HG02642 (cell line): ENCODE measurements at regions not wholly inside any gene's neighbourhood (a gene's known extent, or its start where the extent isn't known, plus 50 kb on each side); places are given as distances from the start of the nearest gene placed in this dataset.

ENCODE experiments used
- ATAC-seq: cut with Tn5 transposase; IDR thresholded peaks from one replicate; pipeline ENCODE4 v1.9.1; 2021; ENCODE audit warnings: mild to moderate bottlenecking; ENCODE audit not compliant: unreplicated experiment, poor library complexity

DNA sequence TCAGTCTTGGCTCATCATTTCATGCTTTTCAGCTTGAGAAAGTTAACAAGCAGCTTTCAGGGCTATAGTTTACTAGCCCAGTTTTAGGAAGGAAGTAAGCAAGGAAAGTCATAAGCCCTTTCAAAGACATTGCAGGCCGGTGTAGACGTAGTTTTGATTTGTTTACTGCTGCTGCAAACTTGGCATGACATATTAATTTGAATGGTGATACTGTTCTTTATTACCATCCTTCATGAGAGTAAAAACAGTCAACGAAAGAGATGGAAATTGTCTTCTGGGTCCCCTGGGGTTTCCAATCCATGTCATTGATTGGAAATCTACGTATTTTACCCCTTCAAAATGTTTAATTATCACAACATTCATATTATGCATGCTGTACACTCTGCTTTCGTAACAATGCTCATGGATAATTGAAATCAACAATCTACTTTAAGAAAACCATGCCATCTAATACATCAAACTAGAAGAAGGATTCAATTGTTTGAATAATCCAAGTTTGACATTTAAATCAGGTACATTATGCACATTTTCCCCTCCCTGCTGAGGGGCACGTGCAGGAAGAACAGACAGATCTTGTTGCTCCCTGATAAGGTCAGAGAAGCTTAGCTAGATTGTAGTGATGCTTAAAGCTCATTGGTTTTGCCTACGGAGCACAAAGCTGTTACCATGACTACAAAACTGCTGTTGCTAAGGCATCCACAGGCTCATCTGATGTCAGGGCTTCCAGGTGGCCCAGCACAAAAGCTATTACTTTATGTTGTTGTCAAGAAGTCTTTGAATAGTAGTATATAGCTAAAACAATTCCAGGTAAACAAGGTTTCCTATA, 139.9 kb upstream of the PRLR start:
- no peak for ATAC-seq

DNA sequence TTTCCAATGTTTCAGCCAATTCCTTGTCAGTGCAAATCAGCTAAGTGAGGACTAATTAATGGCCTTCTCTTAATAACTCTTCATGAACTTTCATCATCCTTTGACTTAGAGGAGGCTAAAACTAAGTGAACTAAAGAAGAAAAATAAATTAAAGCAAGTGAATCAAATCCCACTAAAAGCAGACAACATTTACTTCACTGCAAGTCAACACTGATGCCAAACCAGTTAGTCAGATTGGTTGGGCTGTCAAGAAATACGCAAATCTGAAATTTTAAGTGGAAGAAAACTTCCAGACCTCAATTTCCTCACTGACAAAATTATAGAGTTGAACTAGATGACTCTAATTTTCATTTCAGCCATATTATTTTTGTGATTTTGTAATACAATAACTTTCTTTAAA, 137.2 kb upstream of the PRLR start:
- no peak for ATAC-seq

DNA sequence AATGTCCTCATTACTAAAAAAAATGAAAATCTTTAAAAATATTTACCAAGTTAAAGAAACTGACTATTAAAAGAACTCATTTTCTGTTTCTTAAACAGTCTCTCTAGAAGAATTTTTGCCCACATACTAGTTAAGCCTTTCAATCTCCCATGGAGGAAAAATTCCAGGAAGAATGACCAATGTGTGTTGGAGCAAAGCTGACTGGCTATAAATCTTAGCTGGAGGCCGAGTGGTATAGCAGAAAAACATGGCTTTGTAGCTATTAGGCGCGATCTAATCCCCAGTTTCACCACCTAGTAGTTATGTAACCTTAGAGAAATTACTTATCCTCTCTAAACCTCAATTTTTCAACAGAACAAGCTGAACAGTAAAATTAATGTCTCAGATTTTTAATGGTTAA, 135.5 kb upstream of the PRLR start:
- ATAC-seq: no peak

DNA sequence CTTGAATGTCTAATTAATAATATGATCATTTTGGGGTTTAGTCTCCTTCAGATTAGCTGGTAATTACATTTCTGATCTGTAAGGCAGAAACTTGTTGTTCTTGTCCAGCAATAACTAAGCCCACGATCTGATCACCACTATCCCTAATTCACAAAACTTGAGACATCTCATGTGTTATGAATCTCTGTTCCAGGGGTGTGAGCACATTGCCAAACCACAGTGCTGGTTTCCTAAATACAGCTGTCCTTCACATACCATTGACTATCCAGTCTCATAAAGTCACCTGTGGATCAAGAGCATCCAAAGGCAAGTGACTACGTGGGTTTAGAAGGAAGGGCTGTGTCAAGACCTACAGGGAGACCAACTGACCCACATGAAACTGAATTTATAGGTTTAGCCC, 134.1 kb upstream of the PRLR start:
- no peak for ATAC-seq

DNA sequence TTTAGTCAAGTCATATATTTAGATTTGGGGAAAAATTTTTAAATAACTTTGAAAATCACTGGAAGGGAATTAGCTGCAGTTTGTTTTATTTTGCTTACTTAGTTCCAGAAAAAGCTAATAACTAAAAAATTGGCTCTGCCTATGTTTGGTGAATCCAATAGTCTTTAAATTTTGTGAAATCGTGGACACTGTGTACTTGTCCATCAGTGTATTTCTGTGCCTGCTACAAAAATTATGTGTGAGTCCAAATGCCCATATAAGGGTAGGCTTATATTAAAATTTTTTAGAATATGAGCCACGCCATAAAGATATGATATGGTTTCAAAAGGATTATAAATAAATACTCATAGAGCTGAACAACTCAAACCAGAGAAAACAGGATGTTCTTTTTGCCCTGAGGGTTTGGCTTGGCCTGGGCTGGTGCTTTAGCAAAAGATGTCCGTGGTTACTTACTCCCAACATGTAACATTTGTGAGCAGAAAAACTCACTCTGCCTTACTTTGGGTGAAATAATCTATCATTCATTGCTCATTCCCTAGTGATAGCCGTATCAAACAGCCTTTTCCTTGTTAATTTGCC, 133.2 kb upstream of the PRLR start:
- no peak for ATAC-seq

DNA sequence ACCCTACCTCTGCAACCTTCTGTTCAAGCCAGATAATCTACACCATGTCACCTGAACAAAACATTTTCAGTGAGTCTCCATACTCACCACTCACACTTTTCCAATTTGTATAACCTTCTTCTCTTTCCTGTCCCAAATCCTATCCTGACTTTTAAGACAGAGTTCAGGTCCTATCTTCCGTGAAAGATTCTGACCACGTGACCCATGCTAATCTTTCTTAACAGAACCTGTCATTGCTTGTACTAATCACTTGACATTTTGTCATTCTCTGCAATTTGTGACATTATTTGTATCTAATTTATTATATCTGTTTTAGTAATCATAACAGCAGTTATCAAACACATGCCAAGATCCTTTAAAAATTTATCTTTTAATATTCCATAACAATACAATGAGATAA, 132.5 kb upstream of the PRLR start:
- no peak for ATAC-seq

DNA sequence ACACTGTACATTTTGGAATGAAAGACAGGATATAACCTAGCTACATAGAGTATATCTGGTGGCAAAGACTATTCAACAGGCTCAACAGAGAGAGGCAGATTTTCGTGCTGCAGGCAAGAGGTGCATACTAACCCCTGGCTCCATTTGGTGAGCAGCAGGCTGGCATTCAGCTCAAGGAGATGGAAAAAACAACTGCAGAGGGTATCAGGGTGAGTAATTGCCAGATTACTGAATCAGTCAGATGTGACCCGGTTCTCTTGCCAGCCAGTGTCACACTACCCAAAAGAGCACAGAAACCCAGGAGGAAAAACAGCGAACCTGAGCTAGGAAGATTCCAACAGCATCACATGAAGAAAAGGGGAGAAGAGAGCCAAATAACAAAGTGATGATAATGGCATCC, 130.4 kb upstream of the PRLR start:
- ATAC-seq: no peak

DNA sequence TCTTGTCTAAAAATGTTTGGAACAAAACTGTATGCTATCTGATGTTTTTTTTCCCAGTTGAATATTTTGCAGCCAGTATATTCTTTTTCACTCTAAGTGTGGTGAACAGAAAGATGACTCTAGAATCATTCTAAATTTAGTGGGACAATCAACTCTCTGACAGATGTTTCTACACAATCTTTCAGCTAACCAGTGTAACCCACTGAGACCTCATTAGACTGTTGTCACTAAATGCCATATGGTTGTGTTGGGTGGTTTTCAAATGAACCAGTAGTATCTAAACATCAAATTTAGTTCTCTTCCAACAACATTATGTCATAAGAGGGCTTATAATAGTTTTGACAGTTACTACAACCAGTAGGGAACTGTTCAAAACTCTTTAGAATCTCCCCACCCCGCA, 129.6 kb upstream of the PRLR start:
- no peak for ATAC-seq

DNA sequence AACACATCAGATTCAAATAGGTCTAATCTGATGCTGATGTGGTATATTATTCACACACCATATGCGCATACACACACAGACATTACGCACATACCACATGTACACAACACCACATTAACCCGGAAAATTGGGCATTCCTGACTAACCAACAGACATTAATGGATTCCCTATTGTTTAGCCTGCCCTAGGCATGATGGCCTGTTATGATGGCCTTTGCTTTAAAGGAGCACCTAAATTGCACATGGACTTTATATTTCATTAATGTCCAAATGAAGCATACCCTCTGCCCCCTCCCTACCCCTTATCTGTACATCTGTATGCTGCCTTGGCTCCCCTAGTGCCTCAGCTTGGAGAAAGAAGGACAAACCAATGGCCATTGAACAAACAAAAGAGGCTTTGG, 127.7 kb upstream of the PRLR start:
- no peak for ATAC-seq

DNA sequence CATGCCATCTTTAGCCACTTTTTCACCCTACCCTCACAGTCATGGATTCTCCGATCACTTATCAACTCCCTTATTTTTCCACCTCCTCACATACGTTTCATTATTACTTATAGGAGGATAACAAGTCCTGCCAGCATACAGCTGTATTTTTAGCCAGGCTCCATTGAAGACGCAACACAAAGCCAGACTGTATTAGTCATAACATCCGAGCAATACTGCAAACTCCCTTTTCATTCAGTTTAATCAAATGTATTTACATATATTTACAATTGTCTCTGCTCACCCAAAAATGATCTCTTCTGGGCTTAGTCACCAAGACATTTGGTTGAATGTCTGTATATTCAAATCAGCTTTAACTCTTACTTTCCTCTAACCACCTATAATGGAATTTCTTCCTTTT, 126.4 kb upstream of the PRLR start:
- ATAC-seq: no peak

DNA sequence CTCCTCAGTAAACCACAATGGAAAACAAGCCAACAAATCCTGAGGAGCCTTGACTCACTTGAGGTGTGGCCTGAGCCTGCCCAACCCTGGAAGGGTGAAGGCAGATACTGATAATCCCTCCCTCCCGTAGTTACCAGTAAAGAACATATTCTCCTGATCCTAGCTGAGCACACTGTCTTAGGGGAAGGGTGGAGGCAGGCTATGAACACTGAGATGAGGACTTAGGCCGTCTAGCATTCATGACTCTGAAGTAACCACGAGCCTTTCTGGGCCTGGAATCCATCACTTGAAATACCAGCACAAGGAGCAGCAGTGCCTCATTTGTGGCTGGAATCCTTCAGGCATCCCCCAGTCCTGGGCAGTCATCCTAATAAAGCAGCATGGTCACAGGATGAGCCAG, 124.5 kb upstream of the PRLR start:
- ATAC-seq: no peak

DNA sequence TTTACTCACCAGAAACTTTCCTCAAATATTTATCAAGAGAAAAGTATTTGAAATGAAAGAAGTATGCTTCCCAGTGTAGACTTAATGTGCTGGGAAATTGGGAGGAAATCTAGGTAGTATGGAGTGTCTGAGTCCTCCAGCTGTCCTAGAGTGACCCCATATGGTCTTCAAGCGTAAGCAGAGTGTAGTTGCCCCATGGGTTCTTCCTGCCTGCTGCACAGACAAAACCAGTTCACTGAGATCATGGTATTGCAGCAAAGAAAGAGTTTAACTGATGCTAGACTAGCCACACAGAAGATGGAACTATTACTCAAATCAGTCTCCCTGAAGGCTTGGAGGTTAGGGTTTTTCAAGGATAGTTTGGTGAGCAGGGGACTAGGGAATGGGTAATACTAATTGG, 114.9 kb upstream of the PRLR start:
- no peak for ATAC-seq

DNA sequence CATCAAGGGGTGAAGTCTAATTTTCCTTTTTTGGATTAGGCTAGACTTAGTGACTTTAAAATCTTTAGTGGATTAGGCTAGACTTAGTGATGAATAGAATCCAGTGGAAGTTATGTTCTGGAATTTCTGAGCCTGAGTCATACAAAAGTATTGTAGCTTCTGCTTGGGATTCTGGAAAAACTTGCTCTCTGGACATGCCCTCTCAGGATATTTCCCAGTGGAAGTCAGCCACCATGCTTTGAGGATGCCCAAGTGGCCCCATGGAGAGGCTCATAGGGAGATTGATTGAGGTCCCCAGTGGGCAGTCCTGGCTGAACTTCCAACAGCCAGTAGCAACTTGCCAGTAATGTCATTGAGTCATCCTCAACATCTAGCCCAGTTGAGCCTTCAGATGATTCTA, 112.4 kb upstream of the PRLR start:
- no peak for ATAC-seq

DNA sequence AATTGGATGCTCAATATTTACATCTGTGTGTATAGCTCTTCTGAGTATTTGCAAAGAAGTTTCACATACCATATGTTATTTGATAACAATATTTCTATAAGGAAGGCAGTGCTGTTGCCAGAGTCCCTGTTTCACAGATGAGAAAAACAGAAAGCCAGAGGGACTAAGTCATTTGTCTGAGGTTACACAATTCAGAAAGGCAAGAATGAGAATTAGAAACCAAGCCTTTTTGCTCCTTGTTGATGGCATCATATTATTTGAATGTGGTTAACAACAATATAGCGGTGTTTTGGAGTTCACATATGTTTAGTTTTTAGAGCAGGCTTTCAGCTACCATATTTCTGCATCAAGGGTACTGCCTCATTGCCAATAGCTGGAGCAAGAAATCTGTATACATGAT, 110.9 kb upstream of the PRLR start:
- ATAC-seq: no peak

DNA sequence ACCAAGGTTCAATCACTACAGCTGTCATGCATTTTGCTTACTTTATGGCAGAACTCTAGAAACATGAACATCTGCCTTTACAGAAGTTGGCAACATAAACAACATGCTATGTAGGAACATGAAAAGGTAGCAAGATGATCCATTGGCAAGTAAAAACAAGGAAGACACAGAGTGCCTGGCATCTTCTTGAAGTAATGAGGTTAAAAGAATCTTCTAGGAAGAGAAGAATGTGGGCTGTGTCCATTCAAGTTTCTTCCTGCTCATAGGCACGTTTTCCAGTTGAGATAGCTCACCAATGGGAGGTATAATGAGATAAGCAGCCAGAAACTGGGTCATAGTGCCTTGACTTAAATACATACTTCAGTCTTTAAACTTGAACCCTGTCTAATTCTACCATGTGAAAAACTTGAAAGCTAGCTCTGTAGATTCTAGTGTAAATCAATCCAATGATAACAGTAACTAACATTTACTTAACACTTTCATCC, 109.4 kb upstream of the PRLR start:
- ATAC-seq: no peak

DNA sequence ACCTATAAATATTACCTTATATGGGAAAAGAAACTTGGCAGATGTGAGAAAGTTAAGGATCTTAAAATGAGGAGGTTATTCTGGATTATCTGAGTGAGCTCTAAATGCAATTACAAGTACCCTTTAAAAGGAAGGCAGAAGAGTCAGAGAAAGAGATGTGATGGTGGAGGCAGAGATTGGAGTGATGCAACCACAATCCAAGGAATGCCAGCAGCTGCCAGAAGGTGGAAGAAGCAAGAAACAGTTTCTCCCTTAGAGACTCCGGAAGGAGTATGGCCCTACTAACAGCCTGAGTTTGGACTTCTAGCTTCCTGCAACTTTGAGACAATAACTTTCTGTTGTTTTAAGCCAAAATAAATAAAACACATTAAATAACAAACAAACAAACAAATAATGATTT, 108.7 kb upstream of the PRLR start:
- no peak for ATAC-seq

DNA sequence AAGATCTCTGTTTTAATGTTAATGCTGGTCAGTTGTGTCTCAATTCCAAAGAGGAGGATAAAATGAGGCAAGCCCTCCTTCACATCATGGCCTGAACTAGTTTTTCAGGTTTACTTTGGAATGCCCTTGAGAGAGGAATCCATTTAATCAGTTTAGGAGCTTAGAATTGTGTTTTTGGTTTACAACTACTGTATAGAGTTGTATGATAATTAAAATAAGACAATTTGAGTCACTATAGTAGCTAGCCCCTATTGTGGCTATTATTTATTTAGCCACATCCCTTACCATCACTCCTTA, 107.8 kb upstream of the PRLR start:
- no peak for ATAC-seq

DNA sequence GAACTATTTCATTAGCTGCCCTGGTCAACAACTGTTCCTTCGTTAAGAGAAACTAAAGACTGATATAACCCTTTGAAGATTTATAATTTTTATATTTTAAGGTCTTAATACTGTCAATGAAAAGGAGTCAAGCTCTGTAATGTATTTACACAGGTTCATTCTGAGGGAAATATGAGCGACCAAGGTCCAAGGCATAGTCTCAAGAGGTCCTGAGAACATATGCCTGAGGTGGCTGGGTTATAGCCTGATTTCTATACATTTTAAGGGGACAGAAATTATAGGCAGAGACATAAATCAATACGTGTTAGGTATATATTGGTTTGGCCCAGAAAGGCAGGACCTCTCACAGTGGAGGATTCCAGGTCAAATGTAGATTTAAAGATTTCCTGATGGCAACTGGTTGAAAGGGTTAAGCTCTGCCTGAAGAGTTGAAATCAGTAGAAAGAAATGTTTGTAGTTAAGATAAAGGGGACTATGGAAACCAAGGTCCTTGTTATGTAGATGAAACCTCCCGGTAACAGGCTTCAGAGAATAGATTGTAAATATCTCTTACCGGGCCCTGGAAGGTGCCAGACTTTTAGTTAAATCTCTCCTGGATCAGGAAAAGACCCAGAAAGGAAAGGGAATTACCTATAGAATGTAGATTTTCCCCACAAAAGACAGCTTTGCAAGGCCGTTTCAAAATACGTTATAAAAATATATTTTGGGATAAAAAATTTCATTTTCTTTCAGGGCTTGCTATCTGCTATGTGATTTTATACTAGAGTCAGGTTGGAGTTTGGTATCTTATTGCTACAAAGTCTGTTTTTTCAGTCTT, 107.3 kb upstream of the PRLR start:
- ATAC-seq: no peak

DNA sequence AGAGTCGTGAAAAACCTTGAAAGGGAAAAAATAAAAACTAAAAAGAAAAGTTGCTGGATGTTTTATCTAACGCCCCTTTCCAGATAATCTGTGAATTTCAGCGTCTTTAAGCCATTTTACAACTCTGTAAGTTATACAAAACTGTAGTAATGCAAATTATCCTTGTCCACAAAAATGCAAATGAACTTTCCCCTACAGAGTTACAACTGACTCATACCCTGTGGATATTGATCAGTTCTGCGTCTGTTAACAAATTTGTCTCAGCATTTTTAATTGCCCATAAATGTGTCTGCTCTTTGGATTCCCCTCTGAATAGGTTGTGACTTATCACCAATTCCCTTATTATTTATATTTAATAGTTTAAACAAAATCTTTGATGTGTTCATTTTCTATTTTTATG, 105.9 kb upstream of the PRLR start:
- ATAC-seq: no peak

DNA sequence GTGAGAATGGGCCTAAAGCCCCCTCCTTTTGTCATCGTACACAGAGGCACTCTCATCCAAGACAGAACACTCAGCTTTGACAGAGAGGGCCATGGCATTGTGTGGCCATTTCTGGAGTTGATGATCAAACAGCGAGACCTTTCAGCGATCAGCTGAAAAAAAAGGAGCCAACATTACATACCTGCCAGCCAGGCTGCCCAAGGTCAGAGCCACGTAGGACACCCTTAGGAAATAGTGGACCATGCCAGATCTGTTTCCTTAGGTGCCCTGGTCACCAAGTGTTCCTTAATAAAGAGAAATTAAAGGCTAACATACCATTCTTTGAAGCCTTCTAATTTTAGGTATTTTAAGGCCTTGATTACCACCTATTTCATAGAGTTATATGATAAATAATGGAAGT, 105.5 kb upstream of the PRLR start:
- ATAC-seq: no peak

DNA sequence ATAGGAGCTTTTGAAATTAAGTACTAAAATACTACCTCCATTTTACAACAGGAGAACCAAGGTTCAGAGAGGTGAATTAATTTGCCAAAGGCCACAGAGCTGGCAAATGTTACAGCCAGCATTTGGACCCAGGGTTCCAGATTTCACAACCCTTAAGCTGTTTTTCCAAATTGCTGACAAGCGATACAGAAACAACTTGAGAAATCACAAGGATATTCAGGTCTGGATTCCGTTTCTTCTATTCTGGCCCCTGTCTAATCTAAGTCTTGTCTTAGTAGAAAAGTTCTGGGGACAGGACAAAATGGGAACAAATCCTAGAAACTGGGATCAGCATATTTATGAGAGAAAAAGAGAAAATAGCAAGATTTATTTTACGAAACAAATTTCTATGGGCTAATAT, 103.1 kb upstream of the PRLR start:
- ATAC-seq: no peak
